GM19328 (cell line): ENCODE measurements at regions not wholly inside any gene's neighbourhood (a gene's known extent, or its start where the extent isn't known, plus 50 kb on each side); places are given as distances from the start of the nearest gene placed in this dataset.
"Not testable (repeated sequence)": the region's sequence is repeated elsewhere in the genome, so short reads cannot be mapped to it uniquely, and the experiment has no call there.

Experiments
- ATAC-seq: cut with Tn5 transposase; IDR thresholded peaks from one replicate; pipeline ENCODE4 v1.9.1; 2021; ENCODE audit warnings: mild to moderate bottlenecking, moderate library complexity; ENCODE audit not compliant: unreplicated experiment

GRCh38 chr7:69364813-69365643 is 233.2 kb upstream of the AUTS2 start:
- no peak for ATAC-seq

- ATAC-seq, result no peak
Observed at GRCh38 chr7:69365651-69366192, 232.6 kb upstream of the AUTS2 start.

- no peak for ATAC-seq
Observed at GRCh38 chr7:69367780-69368179, 230.5 kb upstream of the AUTS2 start.

GRCh38 chr7:69373171-69374043 is 224.9 kb upstream of the AUTS2 start:
- no peak for ATAC-seq

DNA sequence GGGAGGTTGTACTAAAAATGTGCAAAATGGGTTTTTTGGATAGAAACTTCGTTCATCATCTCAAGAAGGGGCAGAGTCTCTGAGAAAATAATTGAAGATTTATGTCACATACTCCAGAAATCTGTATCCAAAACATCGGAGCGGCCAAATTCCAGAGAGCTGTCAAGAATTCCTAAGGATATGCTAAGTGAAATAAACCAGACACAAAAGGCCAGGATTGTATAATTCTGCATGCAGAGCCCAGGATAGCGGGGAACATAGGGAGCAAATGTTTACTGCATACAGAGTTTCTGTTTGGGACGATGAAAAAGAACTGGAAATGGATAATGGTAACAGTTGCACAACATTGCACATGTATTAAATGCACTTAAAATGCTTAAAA is 224.2 kb upstream of the AUTS2 start:
- no peak for ATAC-seq

DNA sequence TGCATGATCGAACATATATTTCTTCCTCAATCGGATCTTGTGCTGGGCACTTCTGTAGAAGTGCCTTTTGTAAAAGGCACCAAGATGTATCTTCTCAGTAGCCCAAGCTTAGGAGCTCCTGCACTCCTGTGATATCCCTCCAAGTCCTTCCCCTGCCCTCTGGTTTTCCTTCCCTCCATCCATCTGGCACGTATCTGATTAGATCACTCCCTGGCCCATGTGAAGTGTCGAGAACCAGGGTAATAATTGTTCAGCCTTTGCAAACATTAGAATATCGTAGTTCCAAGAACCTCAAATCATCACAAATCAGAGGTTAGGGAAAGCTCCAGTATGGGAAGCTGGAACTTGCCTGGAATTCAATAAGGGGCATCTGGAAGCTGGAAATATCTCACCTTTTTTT is 221.1 kb upstream of the AUTS2 start:
- ATAC-seq, result no peak

DNA sequence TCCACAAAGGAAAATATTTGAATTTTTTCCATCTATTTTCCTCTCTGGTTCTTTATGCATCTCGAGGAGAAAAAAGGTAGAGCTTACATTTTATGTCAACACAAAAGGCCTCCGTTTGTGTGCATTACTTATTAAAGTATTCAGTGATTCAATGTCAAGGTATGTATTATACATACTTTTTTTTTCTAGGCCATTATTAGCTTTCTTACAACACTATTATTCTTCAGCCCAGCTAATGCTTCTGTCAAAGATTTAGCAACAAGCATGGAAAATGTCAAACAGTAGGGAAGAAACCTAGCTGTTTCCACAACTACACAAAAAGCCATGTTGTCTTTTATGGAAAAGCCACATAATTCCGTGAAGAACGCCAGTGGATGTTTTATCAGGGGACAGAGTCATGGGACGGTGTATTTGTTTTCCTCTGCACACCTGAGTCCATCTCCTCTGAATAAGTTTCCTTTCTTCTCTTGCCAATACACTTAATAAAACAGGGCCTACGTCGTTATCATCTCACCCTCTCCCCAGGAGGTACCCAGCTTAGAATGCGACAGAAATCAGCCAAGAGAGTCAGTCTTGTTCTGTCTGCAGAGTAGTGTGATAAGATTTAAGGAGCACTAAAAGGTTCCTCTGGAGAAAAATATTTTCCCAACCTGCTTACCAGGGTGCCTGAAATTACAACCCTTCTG is 209.7 kb upstream of the AUTS2 start:
- ATAC-seq, result no peak

- ATAC-seq, result no peak
Observed at GRCh38 chr7:69389216-69389615, 209.1 kb upstream of the AUTS2 start.

DNA sequence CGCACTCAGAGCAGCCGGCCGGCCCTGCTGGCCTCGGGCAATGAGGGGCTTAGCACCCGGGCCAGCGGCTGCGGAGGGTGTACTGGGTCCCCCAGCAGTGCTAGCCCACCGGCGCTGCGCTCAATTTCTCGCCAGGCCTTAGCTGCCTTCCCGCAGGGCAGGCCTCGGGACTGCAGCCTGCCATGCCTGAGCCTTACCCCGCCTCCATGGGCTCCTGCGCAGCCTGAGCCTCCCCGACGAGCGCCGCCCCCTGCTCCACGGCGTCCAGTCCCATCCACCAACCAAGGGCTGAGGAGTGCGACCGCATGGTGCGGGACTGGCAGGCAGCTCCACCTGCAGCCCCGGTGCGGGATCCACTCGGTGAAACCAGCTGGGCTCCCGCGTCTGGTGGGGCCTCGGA is 204.4 kb upstream of the AUTS2 start:
- ATAC-seq, result not testable (repeated sequence)

DNA sequence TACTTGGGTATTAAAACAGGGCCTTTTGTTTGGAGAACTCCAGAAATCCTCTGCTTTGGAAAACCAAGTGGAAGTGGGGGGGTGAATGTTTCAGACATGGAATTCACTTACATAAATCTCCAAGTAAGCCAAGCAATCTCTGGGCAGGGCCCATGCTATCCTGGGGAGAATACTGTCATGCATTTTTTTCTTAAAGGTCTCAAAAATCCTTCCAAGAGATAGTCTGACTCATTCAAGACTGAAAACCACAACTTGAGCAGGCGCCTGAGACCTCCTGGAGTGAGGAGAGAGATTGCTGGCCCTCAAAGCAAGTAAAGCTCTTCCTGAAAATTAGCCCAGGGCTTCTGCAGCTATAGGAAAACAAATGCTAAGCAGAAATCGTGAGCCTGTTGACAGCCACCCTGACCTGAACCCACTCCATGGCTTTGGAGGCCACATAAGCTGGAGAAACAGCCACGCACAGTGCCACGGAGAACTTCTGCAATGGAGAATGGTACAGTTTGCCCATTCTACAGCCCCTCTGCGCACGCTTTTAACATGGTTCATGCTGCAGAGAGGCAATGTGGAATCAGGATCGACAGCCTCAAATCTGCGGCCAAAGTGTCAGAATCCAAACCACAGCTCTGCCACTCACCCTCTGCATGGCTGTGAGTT is 203.1 kb upstream of the AUTS2 start:
- ATAC-seq, result no peak

GRCh38 chr7:69398986-69399385 is 199.3 kb upstream of the AUTS2 start:
- no peak for ATAC-seq

- ATAC-seq, result no peak
Observed at GRCh38 chr7:69399401-69399800, 198.9 kb upstream of the AUTS2 start.

DNA sequence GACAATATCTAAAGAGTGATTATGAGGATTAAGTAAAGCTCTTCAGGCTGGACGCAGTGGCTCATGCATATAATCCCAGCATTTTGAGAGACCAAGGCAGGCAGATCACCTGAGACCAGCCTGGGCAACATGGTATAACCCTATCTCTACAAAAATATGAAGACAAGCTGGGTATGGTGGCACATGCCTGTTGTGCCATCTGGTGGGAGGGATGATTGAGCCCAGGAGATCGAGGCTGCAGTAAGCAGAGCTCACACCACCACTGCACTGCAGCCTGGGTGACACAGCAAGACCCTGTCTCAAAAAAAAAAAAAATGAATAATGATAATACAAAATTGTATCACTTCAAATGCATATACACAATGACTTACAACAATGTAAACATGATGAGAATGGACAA is 195.6 kb upstream of the AUTS2 start:
- no peak for ATAC-seq

- ATAC-seq, result no peak
Observed at GRCh38 chr7:69403169-69403568, 195.1 kb upstream of the AUTS2 start.

DNA sequence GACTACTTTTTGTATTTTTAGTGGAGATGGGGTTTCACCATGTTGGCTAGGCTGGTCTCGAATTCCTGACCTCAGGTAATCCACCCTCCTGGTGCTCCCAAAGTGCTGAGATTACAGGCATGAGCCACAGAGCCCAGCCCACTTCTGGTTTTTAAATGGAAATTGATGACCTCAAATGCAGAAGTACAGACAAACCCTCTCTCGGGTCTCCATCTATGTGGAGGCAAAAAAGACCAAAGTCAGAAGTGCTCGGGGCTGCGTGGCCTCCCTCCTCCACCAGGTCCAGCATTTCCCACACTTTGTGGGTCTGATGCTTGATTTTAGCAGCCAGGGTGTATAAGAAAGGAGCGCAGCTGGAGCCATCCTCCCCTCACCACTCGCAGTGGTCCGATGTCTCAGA is 187.3 kb upstream of the AUTS2 start:
- no peak for ATAC-seq

DNA sequence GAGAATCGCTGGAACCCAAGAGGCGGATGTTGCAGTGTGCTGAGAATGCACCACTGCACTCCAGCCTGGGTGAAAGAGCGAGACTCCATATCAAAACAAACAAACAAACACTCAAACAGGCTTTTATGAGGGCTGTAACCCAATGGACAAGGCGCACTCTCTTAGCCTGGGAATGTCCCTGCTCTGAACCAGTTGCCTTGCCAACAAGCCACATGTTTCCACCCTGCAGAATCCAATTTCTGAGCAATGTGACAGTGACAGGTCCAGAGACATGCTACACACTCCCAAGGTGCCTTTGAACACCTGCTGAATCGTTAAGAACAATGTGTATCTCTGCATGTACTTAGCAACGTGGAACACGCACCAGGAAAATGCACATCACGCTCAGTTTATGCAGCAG is 186.8 kb upstream of the AUTS2 start:
- ATAC-seq, result no peak

GRCh38 chr7:69412331-69413146 is 185.7 kb upstream of the AUTS2 start:
- ATAC-seq, result peak; percentile 65

DNA sequence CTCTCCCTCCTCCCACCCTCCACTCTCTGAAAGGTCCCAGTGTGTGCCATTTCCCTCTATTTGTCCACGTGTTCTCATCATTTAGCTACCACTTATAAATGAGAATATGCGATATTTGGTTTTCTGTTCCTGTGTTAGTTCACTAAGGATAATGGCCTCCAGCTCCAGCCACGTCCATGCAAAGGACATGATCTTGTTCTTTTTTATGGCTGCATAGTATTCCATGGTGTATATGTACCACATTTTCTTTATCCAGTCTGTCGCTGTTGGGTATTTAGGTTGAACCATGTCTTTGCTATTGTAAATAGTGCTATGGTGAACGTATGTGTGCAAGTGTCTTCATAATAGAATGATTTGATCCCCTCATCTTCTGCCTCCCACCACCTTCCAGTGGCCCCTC is 183.7 kb upstream of the AUTS2 start:
- no peak for ATAC-seq

GRCh38 chr7:69418869-69419670 is 179.2 kb upstream of the AUTS2 start:
- no peak for ATAC-seq
